ENCODE measurements at regions not wholly inside any gene's neighbourhood (a gene's known extent, or its start where the extent isn't known, plus 50 kb on each side); places are given as distances from the start of the nearest gene placed in this dataset. TPM values are rescaled to one million over a fixed set of nuclear protein-coding genes. Genes with fewer than 3 reads are reported as not detected.

DNA sequence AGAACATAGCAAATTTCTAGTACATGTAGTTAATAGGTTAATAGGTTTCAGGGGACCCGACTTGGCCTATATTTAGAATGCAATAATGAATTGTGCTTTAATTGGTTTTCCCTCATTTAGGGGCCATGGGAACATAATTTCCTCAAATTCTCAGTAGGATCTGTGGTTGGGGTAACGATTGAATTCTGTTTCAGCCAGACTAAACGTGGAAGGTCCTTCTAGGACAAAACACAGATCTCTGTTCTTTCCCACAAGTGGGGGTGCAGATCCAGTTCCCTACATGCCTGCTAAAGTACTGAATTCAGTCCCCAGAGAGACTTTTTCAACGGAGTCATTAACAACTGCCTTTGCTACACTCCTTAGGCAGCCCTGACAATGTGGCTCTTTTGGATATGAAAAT, 50.7 kb upstream of the AGBL1 start:
- no peak for DNase-seq (ENCODE audit: low spot score)

Small RNA genes lying in the stretch of these regions (small RNA-seq; reads per million reads assigned to genes)
- not detected for gene AC104229.1

Data from HT-29 (cell line).